Upper lobe of right lung (tissue), 1 donor: ENCODE measurements at regions not wholly inside any gene's neighbourhood (a gene's known extent, or its start where the extent isn't known, plus 50 kb on each side); places are given as distances from the start of the nearest gene placed in this dataset.

ENCODE experiments used
- ATAC-seq: fragments of 200-7000 bp; cut with Tn5 transposase; one replicate; pipeline ENCODE4 v1.9.1; 2020; ENCODE audit warnings: mild to moderate bottlenecking, moderate library complexity
- DNase-seq: peaks from one replicate; pipeline ENCODE4 v3.0.0-alpha.2; 2020
- H3K27ac ChIP-seq: fragments of 200-600 bp; one replicate; pipeline ENCODE4 v1.8.0; 2022
- H3K27me3 ChIP-seq: fragments of 200-600 bp; one replicate; pipeline ENCODE4 v1.8.0; 2022; ENCODE audit warnings: mild to moderate bottlenecking
- H3K36me3 ChIP-seq: fragments of 200-600 bp; one replicate; pipeline ENCODE4 v1.8.0; 2022
- H3K4me1 ChIP-seq: fragments of 200-600 bp; one replicate; pipeline ENCODE4 v1.8.0; 2022
- H3K4me3 ChIP-seq: fragments of 200-600 bp; one replicate; pipeline ENCODE4 v1.8.0; 2022; ENCODE audit warnings: mild to moderate bottlenecking
- H3K9me3 ChIP-seq: fragments of 200-600 bp; one replicate; pipeline ENCODE4 v1.8.0; 2022
- CTCF ChIP-seq: fragments of 200-600 bp; IDR thresholded peaks from one replicate; pipeline ENCODE4 v1.8.0; 2022; ENCODE audit warnings: antibody characterized with exemption
- intact Hi-C: fragments of 100-400 bp; cut with DNase I; formaldehyde crosslinking; loops from one replicate; pipeline ENCODE4 v1.11.0; 2022
- donor health status: DM: no; HTN: yes; CAD: no; lungs with severe emphysema.

GRCh38 chr6:137983269-137983668 is 116.2 kb downstream of the TNFAIP3 start:
- Histone ChIP-seq H3K27ac (no peak overlapping the region), H3K36me3 (no peaks in the 10 kb centered on the region), H3K27me3 (no peaks in the 10 kb centered on the region), H3K4me3 (no peak overlapping the region), H3K9me3 (no peaks in the 10 kb centered on the region), H3K4me1 (no peaks in the 10 kb centered on the region)
- no peak for TF ChIP-seq CTCF
- intact Hi-C loops = no loop called here
- ATAC-seq (no peak), DNase-seq (no peak)

GRCh38 chr6:137989664-137990063 is 117.6 kb downstream of the PERP start:
- TF ChIP-seq CTCF = no peak
- no peaks in the 10 kb centered on the region for H3K36me3 ChIP-seq
- H3K27me3 ChIP-seq = no peaks in the 10 kb centered on the region
- H3K9me3 ChIP-seq = no peaks in the 10 kb centered on the region
- DNase-seq = no peak
- ATAC-seq = no peak
- intact Hi-C loops = no loop called here
- H3K4me3 ChIP-seq = no peak overlapping the region
- no peak overlapping the region for H3K27ac ChIP-seq
- no peaks in the 10 kb centered on the region for H3K4me1 ChIP-seq

GRCh38 chr6:137995371-137995770 is 111.8 kb downstream of the PERP start:
- Histone ChIP-seq H3K4me3 (no peak overlapping the region), H3K27ac (no peak overlapping the region), H3K4me1 (no peaks in the 10 kb centered on the region), H3K36me3 (no peaks in the 10 kb centered on the region), H3K9me3 (no peaks in the 10 kb centered on the region), H3K27me3 (no peaks in the 10 kb centered on the region)
- no peak for ATAC-seq
- TF ChIP-seq CTCF = no peak
- DNase-seq = no peak
- intact Hi-C loops = no loop called here

- no peaks in the 10 kb centered on the region for H3K4me1 ChIP-seq
- H3K27me3 ChIP-seq = no peaks in the 10 kb centered on the region
- H3K36me3 ChIP-seq = no peaks in the 10 kb centered on the region
- H3K9me3 ChIP-seq = no peaks in the 10 kb centered on the region
- TF ChIP-seq CTCF = no peak
- intact Hi-C loops = no loop called here
- no peak for DNase-seq
- no peak overlapping the region for H3K4me3 ChIP-seq
- no peak overlapping the region for H3K27ac ChIP-seq
- ATAC-seq = no peak
These were observed 108.7 kb downstream of the PERP start for GRCh38 chr6:137998461-137999019.

- Histone ChIP-seq H3K36me3 (no peaks in the 10 kb centered on the region), H3K9me3 (no peaks in the 10 kb centered on the region), H3K4me3 (no peak overlapping the region), H3K27me3 (no peaks in the 10 kb centered on the region), H3K27ac (no peak overlapping the region), H3K4me1 (no peaks in the 10 kb centered on the region)
- no peak for TF ChIP-seq CTCF
- DNase-seq = no peak
- no peak for ATAC-seq
- intact Hi-C loops = loop anchor here (5.0 kb wide), 1 partner anchor 107 kb away; the partner anchor contains the start of gene PERP
These were observed 107.4 kb downstream of the PERP start for GRCh38 chr6:137999815-138000214.

- intact Hi-C loops = loop anchor here (5.0 kb wide), 1 partner anchor 106 kb away; the partner anchor contains the start of gene PERP
- DNase-seq (no peak), ATAC-seq (no peak)
- no peak overlapping the region for H3K4me3 ChIP-seq
- H3K27me3 ChIP-seq = no peaks in the 10 kb centered on the region
- H3K27ac ChIP-seq = no peak overlapping the region
- no peaks in the 10 kb centered on the region for H3K36me3 ChIP-seq
- no peak for TF ChIP-seq CTCF
- no peaks in the 10 kb centered on the region for H3K4me1 ChIP-seq
- H3K9me3 ChIP-seq = no peaks in the 10 kb centered on the region
These were observed 106.3 kb downstream of the PERP start for GRCh38 chr6:138000941-138001340.
